Testis (tissue), 2 donors: ENCODE measurements at regions not wholly inside any gene's neighbourhood (a gene's known extent, or its start where the extent isn't known, plus 50 kb on each side); places are given as distances from the start of the nearest gene placed in this dataset.

Source experiments
- DNase-seq: peaks from one replicate; pipeline ENCODE4 v3.0.0-alpha.2; 2019
- H3K27ac ChIP-seq, 2 donors: fragments of 200-600 bp; sonication (generic); one replicate each; pipeline ENCODE4 v1.5.1; 2019
- H3K27me3 ChIP-seq: fragments of 200-600 bp; sonication (generic); one replicate; pipeline ENCODE4 v1.5.1; 2019
- H3K36me3 ChIP-seq: fragments of 200-600 bp; sonication (generic); one replicate; pipeline ENCODE4 v1.5.1; 2017; ENCODE audit warnings: low read depth; ENCODE audit errors: missing control alignments
- H3K4me1 ChIP-seq: fragments of 200-600 bp; sonication (generic); one replicate; pipeline ENCODE4 v1.5.1; 2019
- H3K4me3 ChIP-seq, 2 donors: fragments of 200-600 bp; sonication (generic); one replicate each; pipeline ENCODE4 v1.5.1; 2017 to 2019
- H3K9me3 ChIP-seq: fragments of 200-600 bp; sonication (generic); one replicate; pipeline ENCODE4 v1.5.1; 2017
- POLR2A ChIP-seq: fragments of 450-650 bp; IDR thresholded peaks from one replicate; pipeline ENCODE4 v1.6.1; 2017; ENCODE audit warnings: antibody characterized with exemption, mild to moderate bottlenecking, moderate library complexity
- WGBS, 2 donors: methylation state at CpG; one replicate each; pipeline ENCODE4 v1.1.5; 2018; 5-methylcytosine and 5-hydroxymethylcytosine counted together
- intact Hi-C: fragments of 100-400 bp; cut with DNase I; formaldehyde crosslinking; loops from one replicate; pipeline ENCODE4 v1.15.1; 2023; ENCODE audit warnings: low total_unique reads
- TF ChIP-seq, protein P1 (sequence below), 3 experiments: fragments of 450-650 bp in 2 of 3; fragments of 200-600 bp in 1 of 3; sonication (generic) in 1 of 3; IDR thresholded peaks; one replicate each; pipeline ENCODE4 v1.5.1; 2016 to 2019; ENCODE audit warnings: antibody characterized with exemption in 3 of 3, mild to moderate bottlenecking in 2 of 3, moderate library complexity in 1 of 3

- no peak overlapping the region for H3K27ac ChIP-seq
- no peak for DNase-seq
- no peaks in the 10 kb centered on the region for H3K9me3 ChIP-seq
- no peaks in the 10 kb centered on the region for H3K36me3 ChIP-seq
- no peak overlapping the region for H3K4me3 ChIP-seq
- H3K27me3 ChIP-seq, result no peaks in the 10 kb centered on the region
- TF ChIP-seq, protein P1, sequence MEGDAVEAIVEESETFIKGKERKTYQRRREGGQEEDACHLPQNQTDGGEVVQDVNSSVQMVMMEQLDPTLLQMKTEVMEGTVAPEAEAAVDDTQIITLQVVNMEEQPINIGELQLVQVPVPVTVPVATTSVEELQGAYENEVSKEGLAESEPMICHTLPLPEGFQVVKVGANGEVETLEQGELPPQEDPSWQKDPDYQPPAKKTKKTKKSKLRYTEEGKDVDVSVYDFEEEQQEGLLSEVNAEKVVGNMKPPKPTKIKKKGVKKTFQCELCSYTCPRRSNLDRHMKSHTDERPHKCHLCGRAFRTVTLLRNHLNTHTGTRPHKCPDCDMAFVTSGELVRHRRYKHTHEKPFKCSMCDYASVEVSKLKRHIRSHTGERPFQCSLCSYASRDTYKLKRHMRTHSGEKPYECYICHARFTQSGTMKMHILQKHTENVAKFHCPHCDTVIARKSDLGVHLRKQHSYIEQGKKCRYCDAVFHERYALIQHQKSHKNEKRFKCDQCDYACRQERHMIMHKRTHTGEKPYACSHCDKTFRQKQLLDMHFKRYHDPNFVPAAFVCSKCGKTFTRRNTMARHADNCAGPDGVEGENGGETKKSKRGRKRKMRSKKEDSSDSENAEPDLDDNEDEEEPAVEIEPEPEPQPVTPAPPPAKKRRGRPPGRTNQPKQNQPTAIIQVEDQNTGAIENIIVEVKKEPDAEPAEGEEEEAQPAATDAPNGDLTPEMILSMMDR (IDR thresholded peaks at IDR 0.05), result no peak
- TF ChIP-seq POLR2A, result no peak
- 88 to 93% methylated on average over 10 to 12 of the region's 12 CpGs for WGBS, 2 donors
- no peaks in the 10 kb centered on the region for H3K4me1 ChIP-seq
- intact Hi-C loops, result no loop called here
These were observed 786.7 kb downstream of the TBC1D22A start for GRCh38 chr22:47548953-47549740.

- H3K9me3 ChIP-seq, result no peaks in the 10 kb centered on the region
- no peaks in the 10 kb centered on the region for H3K36me3 ChIP-seq
- H3K27me3 ChIP-seq, result no peaks in the 10 kb centered on the region
- DNase-seq, result no peak
- no peak overlapping the region for H3K27ac ChIP-seq
- no peak overlapping the region for H3K4me3 ChIP-seq
- no peaks in the 10 kb centered on the region for H3K4me1 ChIP-seq
- 91 to 92% methylated on average over 17 to 20 of the region's 20 CpGs for WGBS, 2 donors
- TF ChIP-seq POLR2A, result no peak
- TF ChIP-seq, protein P1 (IDR thresholded peaks at IDR 0.05), result no peak
- intact Hi-C loops, result no loop called here
These were observed 785.6 kb downstream of the TBC1D22A start for GRCh38 chr22:47547881-47548650.

- no peak for DNase-seq
- TF ChIP-seq, protein P1 (IDR thresholded peaks at IDR 0.05), result no peak
- no peak for TF ChIP-seq POLR2A
- Histone ChIP-seq H3K4me1 (no peaks in the 10 kb centered on the region), H3K27ac (no peak overlapping the region), H3K9me3 (no peaks in the 10 kb centered on the region), H3K4me3 (no peak overlapping the region), H3K27me3 (no peaks in the 10 kb centered on the region), H3K36me3 (no peaks in the 10 kb centered on the region)
- WGBS, 2 donors, result 66 to 73% methylated on average over 6 of the region's 6 CpGs
- intact Hi-C loops, result no loop called here
These were observed 784.8 kb downstream of the TBC1D22A start for GRCh38 chr22:47547239-47547661.

DNA sequence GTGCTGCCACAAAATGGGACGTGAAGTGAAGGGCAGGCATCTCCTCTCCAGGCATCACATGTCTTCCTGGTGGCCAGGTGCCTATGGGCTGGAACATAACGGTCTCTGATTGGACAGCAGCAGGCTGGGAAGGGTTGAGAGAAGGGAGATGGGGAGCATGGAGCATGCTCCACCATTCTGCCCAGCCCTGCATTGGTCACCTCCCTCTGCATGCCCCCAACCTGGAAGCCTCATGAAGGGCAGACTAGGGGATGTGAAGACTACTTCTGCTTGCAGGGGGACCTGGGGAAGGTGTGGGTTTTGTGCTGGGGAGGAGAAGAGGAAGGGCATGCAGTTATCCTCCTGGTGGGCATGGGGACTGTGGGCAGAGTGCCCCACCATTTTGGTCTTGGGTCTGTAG is 782.2 kb downstream of the TBC1D22A start:
- no peak overlapping the region for H3K27ac ChIP-seq
- no peak for DNase-seq
- H3K27me3 ChIP-seq, result no peaks in the 10 kb centered on the region
- no peaks in the 10 kb centered on the region for H3K4me1 ChIP-seq
- H3K36me3 ChIP-seq, result no peaks in the 10 kb centered on the region
- no peaks in the 10 kb centered on the region for H3K9me3 ChIP-seq
- no peak overlapping the region for H3K4me3 ChIP-seq
- TF ChIP-seq POLR2A, result no peak
- TF ChIP-seq, protein P1 (IDR thresholded peaks at IDR 0.05), result no peak
- WGBS, 2 donors, result 74 to 96% methylated on average over 2 of the region's 2 CpGs
- intact Hi-C loops, result no loop called here
